GM23248 (cell line): ENCODE measurements at regions not wholly inside any gene's neighbourhood (a gene's known extent, or its start where the extent isn't known, plus 50 kb on each side); places are given as distances from the start of the nearest gene placed in this dataset.

Source experiments
- EZH2 ChIP-seq: fragments of 200-600 bp; sonication (generic); IDR thresholded peaks from 2 replicates; pipeline ENCODE4 v1.6.1; 2018; ENCODE audit warnings: antibody characterized with exemption, mild to moderate bottlenecking; ENCODE audit not compliant: insufficient read depth, poor library complexity, severe bottlenecking
- EZH2phosphoT487 ChIP-seq: fragments of 200-600 bp; sonication (generic); IDR thresholded peaks from 2 replicates; pipeline ENCODE4 v1.6.1; 2018; ENCODE audit warnings: antibody characterized with exemption, moderate library complexity, mild to moderate bottlenecking, low read depth; ENCODE audit not compliant: insufficient read depth

- TF ChIP-seq EZH2 (no peak), EZH2phosphoT487 (no peak)
Measured at GRCh38 chr2:41892476-41892875, 155.3 kb upstream of the PKDCC start.
